NCI-H69 (cell line): ENCODE measurements at regions not wholly inside any gene's neighbourhood (a gene's known extent, or its start where the extent isn't known, plus 50 kb on each side); places are given as distances from the start of the nearest gene placed in this dataset.

Source experiments
- DNase-seq: peaks from one replicate; lab custom pipeline; 2025; lab: John Stamatoyannopoulos, UW

DNA sequence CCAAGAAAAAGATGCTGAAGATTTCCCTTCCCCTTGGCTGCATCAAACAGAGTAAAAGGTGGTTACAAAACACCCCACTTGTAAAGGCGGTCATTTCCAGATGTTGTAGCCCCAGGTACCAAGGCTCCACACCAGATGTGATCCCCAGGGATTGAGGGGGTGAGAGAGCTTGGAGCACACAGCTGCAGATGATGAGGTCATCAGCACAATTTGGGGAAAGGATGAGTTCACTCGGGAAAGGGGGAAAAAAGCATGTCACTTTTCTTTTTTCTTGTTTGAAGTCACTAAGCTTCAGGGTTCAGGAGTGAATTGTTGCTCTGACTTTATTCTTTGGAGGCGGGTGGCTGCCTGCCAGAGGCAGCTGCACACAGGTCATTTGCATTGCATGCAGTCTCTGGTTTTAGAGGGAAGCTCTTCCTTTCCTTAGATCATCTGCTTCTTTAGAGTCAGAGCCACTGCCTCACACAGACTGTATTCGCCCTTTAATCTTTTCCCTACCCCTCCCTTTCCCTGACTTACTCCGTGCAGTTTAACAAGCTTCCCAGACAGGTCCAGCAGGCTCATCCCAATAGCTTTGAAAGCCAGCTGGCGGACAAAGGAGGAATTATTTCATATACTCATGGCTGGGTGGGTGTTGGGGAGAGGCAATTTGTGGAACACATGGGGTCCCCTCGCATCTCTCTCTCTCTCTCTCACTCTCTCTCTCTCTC, 409.3 kb upstream of the SLC24A2 start:
- peak; percentile 18 for DNase-seq

DNA sequence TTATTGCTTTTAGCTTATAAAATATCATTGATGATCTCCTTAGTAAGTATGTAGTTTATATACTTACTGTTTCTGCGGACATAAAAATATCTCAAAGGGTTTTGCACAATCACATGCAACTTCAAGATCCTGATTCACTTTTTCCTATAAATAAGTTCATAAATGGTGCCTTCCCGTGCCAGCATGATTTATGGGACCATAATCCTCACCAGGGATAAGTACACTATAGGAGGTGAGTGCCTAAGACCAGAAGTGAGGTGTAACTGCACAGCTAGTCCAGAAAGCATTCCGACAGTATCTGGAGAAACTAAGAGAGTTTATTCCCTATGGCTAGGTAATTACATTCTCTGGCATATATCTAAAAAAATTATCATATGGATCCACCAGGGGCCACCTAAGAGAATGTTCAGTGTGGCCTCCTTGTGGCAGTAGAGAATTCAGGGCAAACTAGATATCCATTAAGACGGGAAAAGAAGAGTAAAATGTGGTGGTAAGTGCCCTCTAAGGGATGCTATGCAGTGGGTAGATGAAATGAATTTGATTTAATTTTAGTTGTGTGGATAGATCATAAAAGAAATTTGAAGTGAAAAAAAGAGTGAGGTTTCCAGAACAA, 402.5 kb upstream of the SLC24A2 start:
- DNase-seq, result no peak

DNA sequence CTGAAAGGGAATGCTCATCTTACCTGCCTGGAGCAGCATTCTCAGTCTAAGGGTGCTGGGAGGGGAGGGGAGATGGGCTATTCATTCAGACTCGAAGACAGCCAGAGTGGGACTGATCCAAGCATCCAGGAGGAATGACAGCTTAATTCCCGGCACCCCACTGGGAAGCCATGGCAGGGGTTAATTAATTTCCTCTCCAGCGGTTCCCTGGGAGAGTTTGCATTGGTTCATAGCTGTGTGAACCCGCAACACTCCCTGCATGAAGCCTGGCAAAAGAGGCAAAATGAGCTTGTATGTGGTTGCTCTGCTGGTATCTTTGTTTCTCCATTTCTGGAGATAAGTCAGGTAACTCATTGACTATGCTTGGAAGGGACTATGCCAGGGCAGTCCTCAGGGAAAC, 401.0 kb upstream of the SLC24A2 start:
- peak; percentile 56 for DNase-seq

DNA sequence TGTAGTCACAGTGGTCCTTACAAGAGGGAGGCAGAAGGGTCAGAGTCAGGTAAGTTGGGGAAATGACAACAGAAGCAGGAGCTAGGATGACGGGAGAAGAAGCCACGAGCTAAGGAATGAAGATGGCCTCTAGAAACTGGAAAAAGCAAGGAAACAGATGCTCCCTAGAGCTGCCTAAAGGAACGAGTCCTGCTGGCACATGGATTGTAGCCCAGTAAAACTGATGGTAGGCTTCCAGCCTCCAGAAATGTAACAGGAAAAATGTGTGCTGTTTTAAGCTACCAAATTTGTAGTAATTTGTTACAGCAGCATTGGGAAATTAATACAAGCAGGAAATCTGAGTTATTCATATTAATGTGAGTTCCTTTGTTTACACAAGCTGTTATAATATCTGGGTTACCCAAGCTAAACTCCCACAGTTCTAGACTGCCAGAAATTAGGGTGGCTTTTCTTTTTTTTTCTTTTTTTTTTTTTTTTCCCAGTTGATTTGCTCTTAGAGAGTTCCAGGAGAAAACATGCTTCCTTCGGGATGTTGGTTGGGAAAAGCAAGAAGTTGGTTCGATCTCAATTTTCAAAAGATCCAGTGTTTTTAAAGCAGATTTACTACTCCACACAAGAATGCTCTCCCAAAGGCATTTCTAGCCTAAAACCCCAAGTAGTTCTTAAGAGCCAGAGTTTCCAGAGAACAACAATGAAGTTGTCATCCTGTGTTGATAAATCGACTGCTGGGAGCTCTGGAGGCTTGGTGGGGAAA, 400.0 kb upstream of the SLC24A2 start:
- no peak for DNase-seq

DNA sequence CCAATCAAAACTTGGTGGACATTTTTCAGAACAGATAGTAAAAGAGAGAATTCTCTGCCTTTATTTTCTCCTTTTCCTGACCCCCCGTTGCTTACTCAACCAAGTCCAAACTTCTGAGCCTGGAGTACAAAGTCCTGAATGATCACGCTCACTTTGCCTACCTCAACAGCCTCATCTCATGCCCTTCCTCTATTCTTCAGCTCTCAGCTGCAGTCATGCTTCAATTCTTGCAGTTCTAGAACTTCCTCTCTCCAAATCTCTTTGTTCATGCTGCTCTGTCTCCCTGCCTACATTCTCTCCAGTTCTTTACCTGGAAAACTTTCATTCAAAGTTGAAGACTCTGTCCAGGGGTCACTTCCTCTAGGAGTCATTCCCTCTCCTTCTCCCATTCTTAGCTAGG, 398.5 kb upstream of the SLC24A2 start:
- DNase-seq, result no peak

DNA sequence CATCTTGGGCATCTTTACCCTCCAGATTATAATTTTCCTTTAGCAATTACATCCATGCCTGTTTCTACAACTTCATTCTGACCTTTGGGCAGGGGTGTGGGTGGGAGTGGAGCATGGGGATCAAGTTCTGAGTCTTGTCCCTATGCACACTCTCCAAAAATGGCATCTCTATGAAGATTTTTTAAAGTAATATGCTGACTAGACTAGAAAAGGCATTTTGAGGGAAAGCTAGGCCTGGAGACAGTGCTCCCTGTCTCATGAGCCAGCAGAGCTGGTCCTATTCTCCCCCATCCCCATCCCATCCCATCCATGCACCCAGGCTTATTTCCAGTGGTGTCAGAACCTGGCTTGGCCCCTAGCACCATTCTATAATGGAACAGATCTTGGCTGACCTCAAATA, 398.0 kb upstream of the SLC24A2 start:
- DNase-seq, result no peak

DNA sequence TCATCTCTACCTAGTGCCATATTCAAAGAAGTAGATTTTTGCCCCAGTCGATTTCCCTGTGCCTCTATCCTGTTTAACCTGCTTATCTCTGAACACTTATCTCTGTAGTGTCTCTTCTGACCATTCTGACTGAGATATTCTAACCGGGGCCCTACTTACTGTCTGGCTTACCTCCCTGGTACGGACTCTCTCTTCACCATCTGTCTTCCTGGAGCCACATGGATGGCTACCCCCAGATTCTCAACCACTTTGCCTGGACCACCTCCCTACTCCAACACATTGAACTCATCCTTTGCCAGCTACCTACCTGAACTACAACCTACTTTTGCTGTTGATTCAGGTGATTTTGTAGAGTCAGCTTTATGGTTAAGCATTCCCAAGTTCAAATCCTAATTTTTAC, 397.4 kb upstream of the SLC24A2 start:
- DNase-seq, result no peak

DNA sequence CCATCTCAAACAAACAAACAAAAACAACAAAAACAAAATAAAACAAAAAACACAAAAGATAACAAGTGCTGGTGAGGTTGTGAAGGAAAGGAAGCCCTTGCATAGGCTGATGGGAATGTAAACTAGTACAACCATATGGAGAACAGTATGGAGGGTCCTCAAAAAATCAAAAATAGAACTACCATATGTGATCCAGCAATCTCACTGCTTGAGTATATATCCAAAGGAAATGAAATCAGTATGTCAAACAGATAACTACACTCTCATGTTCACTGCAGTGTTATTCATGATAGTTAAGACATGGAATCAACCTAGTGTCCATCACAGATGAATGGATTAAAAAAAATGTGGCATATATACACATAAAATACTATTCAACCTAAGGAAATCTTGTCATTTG, 395.7 kb upstream of the SLC24A2 start:
- no peak for DNase-seq

DNA sequence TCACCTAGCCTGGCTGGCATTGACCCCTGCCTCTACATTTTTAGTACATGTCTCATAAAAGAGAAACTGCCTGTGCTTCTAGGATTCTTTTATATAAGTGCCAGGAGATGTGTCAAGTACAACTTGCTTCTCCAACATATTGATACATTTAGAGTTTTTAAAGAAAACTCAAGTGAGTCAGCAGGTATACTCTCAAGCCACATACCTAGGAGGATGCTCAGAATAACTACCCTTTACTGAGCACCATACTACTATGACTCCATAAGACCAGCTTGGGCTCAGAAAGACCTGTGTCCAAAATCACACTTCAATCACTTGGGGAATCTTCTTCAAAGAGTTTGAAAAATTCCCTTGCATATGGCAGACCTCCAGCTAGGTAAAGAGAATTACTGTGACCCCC, 389.8 kb upstream of the SLC24A2 start:
- no peak for DNase-seq

DNA sequence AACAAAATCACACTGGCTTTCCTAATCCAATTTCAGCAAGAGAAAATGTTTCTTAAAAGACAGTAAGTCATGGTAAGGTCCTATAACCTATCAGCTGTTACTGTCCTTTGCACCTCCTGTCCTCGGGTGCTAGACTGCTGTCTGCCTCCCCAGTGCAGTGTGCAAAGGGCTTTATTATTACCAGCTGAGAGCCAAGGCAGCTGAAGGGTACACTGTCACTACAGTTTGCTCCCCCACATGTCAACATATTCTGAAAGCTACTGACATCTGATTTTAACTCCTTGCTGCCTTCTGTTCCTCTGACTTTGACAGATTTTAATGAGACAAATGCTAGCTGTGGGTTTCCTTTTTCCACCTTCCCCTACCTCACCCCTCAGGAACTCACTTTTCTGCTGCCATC, 389.4 kb upstream of the SLC24A2 start:
- DNase-seq, result no peak

DNA sequence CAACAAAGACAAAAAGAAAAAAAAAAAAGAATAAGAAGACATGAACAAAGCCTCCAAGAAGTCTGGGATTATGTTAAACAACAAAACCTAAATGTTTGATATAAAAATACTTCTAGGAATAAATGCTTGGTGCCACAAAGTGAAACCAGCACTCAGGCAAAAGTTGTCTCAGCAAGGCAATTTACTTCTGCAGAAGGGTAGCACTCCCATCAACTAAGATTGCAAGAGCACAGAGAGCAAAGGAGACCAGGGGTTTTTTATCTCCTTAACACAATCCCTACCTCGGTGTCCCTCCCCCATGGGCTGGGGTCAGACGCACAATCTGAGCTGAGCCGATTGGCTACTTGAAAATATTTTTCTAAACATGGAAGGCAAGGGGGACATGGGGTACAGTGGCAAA, 381.3 kb upstream of the SLC24A2 start:
- no peak for DNase-seq

DNA sequence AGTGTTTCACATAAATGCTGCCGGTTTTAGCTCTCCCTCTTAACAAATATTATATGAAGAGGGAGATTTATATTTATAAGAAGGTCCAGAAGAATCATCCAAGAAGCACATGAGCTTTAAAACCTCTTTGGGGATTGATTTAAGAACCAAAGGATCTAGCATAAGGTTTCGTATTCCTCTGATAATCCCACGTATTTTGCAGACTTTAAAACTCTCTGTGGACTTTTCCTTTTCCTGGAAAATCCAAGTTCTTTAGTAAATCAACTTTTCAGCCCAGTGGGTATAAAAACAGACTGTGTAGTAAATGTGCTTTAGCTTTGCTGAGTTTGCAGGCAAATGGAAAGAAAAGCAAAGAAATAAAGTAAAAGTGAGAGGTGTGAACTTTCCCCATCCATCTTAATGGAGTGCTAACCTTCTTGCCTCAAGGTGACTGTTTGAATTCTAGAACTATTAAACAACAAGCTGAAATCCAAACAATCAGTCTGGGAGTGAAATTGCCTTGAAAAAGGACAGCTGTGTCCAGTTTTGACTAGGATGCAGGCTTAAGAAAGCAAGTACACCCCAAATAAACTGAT, 363.4 kb upstream of the SLC24A2 start:
- DNase-seq, result no peak

DNA sequence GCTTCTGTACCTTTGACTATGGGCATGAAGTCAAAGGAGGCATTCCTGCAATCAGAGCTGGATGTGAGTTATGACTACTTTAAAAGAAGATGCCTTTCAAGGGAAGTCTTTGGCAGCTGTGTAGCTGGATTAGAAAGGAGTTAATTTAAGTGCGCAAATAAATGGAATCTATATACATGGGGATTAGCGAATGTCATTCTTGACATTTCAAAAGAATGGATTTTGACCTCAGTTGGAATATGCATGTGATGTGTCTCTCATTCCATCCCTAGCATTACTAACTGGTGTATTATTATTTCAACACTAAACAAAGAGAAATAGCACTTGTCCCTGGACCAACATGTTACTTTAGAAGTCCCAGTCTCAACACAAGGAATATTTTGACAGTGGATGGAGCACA, 359.6 kb upstream of the SLC24A2 start:
- DNase-seq, result no peak

DNA sequence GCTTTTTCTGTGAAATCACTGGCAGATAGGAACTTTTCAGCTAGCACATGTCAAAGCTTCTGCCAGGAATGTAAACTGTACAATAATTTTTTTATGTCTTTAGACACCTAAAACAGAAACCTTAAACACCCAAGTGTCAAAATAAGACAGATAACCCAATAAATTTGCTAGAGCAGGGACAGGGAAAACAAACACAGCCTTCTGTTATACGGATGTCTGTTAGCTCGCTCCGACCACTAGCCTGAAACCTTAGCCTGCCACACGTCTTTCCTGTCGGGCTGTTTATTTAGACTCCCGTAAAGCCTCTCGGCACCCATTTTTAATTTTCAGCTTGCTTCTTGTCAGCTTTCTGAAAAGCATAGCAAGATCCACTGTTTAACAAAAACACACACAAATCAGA, 355.4 kb upstream of the SLC24A2 start:
- peak; percentile 42 for DNase-seq

DNA sequence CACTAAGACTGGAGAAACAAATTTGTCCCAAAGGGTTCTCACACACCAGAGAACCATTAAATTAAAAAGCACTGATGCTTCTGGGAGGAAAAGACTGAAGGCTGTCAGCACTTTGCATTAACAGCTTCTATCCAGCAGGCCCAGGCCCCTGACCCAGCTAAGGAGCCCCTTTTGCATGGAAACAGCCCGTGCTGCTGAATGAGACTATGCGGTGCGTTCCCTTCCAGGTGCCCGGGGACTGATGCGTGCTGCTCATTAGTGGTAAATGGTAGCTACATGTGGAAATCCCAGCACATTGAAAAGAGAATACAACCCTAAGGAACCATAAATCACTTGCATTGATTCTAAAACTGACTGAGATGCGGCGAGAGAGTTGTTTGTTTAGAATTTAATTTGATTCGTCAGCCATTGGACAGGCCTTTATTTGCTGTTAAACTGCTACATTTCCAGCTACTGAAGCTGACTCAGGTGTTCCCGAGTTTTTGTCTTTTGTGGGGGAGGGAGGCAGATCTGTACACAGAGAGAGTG, 351.0 kb upstream of the SLC24A2 start:
- peak; percentile 57 for DNase-seq

DNA sequence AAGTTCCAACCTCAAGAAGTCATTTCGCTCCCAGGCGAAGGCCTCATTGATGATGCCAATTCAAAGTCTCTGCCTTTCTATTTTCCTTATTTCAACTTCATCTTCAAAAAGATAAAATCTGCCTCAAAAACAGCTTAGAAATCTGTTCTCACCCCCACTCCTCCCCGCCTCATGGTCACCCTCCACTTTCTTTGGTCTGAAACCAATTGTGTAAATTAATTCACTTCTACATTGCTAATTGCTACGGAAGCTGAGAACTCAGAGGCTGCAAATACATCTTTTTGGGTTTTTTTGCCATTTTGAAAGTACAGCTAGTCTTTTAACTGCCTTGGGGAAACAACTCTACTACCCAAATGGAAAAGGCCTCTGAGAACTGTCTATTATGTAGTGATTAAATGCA, 350.0 kb upstream of the SLC24A2 start:
- DNase-seq, result no peak

DNA sequence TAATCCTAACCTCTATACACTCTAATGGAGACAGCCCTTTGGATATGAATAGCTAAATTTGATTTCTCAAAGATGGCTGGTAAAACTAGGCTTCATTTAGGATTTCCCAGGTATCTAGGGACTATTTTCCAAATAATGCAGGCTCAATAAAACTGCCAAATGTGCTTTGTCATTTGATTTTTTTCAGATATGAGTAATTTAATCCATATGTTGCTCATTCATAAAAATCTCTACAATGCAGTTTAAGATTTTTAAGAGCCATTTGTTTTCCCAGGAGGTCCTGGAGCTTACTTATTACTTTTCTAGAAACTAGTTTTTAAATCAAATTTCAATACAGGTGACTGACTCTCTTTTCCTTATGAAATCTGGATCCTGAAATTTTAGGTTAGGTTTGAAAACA, 349.3 kb upstream of the SLC24A2 start:
- no peak for DNase-seq

DNA sequence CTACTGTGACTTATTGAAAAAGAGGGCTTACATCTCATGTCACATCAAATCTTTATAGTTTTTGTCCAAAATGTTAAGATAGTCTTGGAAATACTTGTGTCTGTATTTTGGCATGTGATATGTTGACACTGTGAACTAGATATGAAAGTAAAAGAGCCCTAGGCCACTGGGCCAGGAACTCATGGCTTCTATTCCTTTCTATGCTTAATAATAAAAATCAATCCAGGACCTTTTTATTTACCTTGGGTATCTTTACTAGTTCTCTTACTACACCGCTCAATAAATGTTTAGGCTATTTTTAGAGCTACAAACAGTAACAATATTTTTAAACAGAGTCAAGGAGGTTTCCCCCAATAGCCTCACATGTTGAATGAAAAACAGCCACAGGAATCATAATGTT, 348.6 kb upstream of the SLC24A2 start:
- no peak for DNase-seq

DNA sequence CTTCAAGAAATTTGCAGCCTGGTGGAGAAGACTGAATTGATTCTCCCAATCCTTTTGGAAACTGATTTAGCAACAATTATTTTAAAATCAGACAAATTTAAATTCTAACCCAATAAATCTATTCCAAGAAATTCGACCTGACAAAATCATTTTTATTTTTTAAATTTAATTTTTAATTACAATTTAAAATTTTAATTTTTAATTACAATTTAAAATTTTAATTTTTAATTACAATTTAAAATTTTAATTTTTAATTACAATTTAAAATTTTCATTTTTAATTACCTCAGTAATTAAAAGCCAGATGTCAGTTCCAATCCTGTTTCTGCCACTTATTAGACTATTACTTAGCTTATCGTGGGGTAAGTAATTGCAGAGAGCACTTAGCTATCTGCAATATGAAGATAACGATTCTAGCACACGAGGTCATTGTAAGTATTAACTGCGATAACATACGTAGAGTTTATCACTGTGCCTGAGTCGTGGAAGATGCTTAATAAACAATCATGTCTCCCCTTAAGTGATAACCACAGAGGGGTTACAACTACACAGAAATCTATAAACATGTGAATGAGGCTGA, 346.4 kb upstream of the SLC24A2 start:
- no peak for DNase-seq

DNA sequence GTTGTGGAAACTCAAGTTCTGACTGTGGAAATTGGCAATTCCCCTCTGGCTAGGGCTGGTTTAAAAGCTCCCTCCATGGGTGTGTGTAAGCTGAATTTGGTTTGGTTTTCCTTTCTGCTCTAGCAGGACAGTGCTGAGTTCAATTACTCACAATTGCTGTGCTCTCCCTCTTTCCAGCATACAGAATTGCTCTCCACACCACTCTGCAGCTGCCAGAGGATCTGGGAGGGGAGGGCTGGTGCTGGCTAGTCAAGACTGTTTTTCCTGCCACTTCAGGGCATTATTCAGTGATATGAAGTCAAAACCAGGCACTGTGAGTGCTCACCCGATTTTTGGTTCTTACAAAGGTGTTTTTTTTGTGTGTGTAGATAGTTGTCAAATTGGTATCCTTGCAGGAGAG, 336.9 kb upstream of the SLC24A2 start:
- no peak for DNase-seq

DNA sequence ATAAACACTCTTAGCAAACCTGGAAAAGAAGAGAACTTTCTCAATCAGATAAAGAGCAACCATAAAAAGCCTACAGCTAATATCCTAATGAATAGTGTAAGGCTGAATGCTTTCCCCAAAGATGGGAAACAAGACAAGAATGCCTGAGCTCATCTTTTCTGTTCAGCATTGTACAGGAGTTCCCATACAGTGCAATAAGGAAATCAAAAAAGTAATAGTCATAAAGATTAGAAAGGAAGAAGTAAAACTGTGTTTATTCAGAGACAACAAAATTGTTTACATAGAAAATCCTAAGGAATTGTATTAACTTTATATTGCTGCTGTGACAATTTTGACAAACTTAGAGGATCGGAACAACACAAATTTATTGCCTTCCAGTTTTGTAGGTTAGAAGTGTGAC, 330.7 kb upstream of the SLC24A2 start:
- no peak for DNase-seq

DNA sequence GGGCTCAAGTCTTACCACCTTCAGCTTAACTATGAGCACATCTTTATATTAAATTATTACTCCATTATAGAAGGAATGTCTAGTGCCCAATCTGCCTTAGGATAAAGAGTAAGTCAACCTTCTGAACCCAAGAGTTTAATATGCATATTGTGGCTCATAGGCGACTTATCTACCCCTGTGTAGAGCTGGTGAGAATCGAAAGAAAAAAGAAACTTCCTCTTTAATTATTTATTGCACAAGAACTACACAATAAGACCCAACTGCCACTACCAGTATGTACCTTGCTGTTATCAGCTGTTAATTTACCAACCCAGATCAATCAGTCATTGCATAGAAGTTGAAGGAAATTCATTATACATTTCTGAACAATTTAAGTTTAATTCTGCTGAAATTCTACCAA, 329.1 kb upstream of the SLC24A2 start:
- no peak for DNase-seq

DNA sequence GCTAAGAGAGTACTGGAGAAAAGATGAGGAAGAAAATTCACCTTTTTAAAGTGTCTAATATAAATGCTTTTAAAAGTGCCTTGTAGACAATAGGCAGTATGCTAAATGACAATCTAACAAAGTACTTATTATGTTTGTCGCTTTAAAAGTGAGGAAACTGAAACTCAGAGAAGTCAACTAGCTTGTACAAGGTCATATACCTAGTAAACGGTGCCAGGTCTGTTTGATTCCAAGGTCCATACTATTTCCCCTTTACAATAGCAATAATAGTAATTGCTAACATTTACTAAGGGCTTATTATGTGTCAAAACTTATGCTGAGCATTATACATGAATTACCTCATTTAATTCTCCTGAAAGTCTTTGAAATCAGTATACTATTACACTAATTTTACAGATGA, 328.6 kb upstream of the SLC24A2 start:
- no peak for DNase-seq
